ENCODE measurements at regions not wholly inside any gene's neighbourhood (a gene's known extent, or its start where the extent isn't known, plus 50 kb on each side); places are given as distances from the start of the nearest gene placed in this dataset.

DNA sequence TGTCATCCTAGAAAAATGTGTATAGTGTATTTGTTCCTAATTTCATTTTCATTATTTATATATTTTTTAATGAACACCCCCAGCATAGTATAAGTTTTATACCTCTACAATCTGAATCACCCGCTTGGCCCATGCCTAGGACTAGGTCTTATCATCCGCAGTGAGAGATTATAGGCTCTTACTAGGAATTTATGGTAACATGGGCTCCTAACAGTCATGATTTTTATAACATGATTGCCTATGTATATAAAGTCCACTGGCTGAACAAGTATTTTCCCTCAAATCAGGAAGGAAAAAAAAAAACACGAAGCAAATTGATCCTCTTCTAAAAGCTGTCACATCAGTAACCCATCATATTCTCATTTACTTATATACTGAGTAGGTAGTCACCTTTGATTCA lies 666.1 kb upstream of the NRXN1 start:
- 86% methylated on average over 3 of the region's 3 CpGs for WGBS
- H3K4me3 ChIP-seq (ENCODE audit: low read length), result no peak overlapping the region
- intact Hi-C loops (cut with DNase I), result no loop called here

GRCh38 chr2:51697095-51697494 lies 665.2 kb upstream of the NRXN1 start:
- Histone ChIP-seq H3K4me3 (ENCODE audit: low read length) (no peak overlapping the region), H3K27me3 (ENCODE audit: control insufficient read depth, insufficient read depth) (no peaks in the 10 kb centered on the region), H3K4me1 (ENCODE audit: control insufficient read depth, insufficient read depth, low read length) (no peaks in the 10 kb centered on the region), H3K27ac (ENCODE audit: low read length) (no peak overlapping the region), H3K9me3 (ENCODE audit: control insufficient read depth, low read length) (no peaks in the 10 kb centered on the region)
- WGBS, result 86% methylated on average over 5 of the region's 5 CpGs
- DNase-seq, result no peak
- no peak for ATAC-seq
- intact Hi-C loops (cut with DNase I), result no loop called here

More for the DNA sequence above, 666.1 kb upstream of the NRXN1 start:
- no peaks in the 10 kb centered on the region for H3K4me1 ChIP-seq (ENCODE audit: control insufficient read depth, insufficient read depth, low read length)
- no peaks in the 10 kb centered on the region for H3K27me3 ChIP-seq (ENCODE audit: control insufficient read depth, insufficient read depth)
- no peaks in the 10 kb centered on the region for H3K9me3 ChIP-seq (ENCODE audit: control insufficient read depth, low read length)
- ATAC-seq (no peak), DNase-seq (no peak)
- H3K27ac ChIP-seq (ENCODE audit: low read length), result no peak overlapping the region

GRCh38 chr2:51695531-51695930 lies 663.6 kb upstream of the NRXN1 start:
- no peaks in the 10 kb centered on the region for H3K9me3 ChIP-seq (ENCODE audit: control insufficient read depth, low read length)
- 59% methylated on average over 1 of the region's 1 CpG for WGBS
- H3K27me3 ChIP-seq (ENCODE audit: control insufficient read depth, insufficient read depth), result no peaks in the 10 kb centered on the region
- H3K4me3 ChIP-seq (ENCODE audit: low read length), result no peak overlapping the region
- H3K4me1 ChIP-seq (ENCODE audit: control insufficient read depth, insufficient read depth, low read length), result no peaks in the 10 kb centered on the region
- no peak for DNase-seq
- intact Hi-C loops (cut with DNase I), result no loop called here
- H3K27ac ChIP-seq (ENCODE audit: low read length), result no peak overlapping the region
- no peak for ATAC-seq

- no peaks in the 10 kb centered on the region for H3K27me3 ChIP-seq (ENCODE audit: control insufficient read depth, insufficient read depth)
- DNase-seq (no peak), ATAC-seq (no peak)
- H3K9me3 ChIP-seq (ENCODE audit: control insufficient read depth, low read length), result no peaks in the 10 kb centered on the region
- no peak overlapping the region for H3K4me3 ChIP-seq (ENCODE audit: low read length)
- H3K4me1 ChIP-seq (ENCODE audit: control insufficient read depth, insufficient read depth, low read length), result no peaks in the 10 kb centered on the region
- intact Hi-C loops (cut with DNase I), result no loop called here
- no peak overlapping the region for H3K27ac ChIP-seq (ENCODE audit: low read length)
- WGBS, result 62% methylated on average over 1 of the region's 1 CpG
Observed at GRCh38 chr2:51693640-51694039, 661.7 kb upstream of the NRXN1 start.

- H3K27ac ChIP-seq (ENCODE audit: low read length), result no peak overlapping the region
- no peak for DNase-seq
- intact Hi-C loops (cut with DNase I), result no loop called here
- no peaks in the 10 kb centered on the region for H3K9me3 ChIP-seq (ENCODE audit: control insufficient read depth, low read length)
- 88% methylated on average over 2 of the region's 2 CpGs for WGBS
- no peak for ATAC-seq
- H3K27me3 ChIP-seq (ENCODE audit: control insufficient read depth, insufficient read depth), result no peaks in the 10 kb centered on the region
- H3K4me1 ChIP-seq (ENCODE audit: control insufficient read depth, insufficient read depth, low read length), result no peaks in the 10 kb centered on the region
- no peak overlapping the region for H3K4me3 ChIP-seq (ENCODE audit: low read length)
Observed at GRCh38 chr2:51681854-51682253, 649.9 kb upstream of the NRXN1 start.

DNA sequence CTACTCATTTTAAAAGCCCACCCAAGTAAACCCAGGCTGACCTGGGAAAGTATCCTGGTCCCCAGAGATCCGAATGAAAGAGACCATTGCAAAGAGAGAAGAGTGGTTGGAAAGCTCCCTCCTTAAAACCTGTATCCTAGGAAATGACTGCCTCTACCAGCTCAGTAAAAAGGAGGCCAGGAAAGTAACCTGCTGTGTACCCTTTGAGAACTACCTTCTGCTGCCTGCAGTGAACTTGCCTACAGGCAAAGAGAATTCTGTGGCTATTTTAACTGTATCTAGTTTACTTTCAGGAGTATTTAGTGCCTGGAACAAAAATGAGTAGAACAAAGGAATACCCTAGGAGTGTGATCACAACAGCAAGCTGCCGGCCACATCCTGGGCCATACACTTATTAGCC lies 641.7 kb upstream of the NRXN1 start:
- no peak for ATAC-seq
- DNase-seq, result no peak
- Histone ChIP-seq H3K4me1 (ENCODE audit: control insufficient read depth, insufficient read depth, low read length) (no peaks in the 10 kb centered on the region), H3K9me3 (ENCODE audit: control insufficient read depth, low read length) (no peaks in the 10 kb centered on the region), H3K4me3 (ENCODE audit: low read length) (no peak overlapping the region), H3K27me3 (ENCODE audit: control insufficient read depth, insufficient read depth) (no peaks in the 10 kb centered on the region), H3K27ac (ENCODE audit: low read length) (no peak overlapping the region)
- WGBS, result 37% methylated on average over 2 of the region's 2 CpGs
- intact Hi-C loops (cut with DNase I), result no loop called here

DNA sequence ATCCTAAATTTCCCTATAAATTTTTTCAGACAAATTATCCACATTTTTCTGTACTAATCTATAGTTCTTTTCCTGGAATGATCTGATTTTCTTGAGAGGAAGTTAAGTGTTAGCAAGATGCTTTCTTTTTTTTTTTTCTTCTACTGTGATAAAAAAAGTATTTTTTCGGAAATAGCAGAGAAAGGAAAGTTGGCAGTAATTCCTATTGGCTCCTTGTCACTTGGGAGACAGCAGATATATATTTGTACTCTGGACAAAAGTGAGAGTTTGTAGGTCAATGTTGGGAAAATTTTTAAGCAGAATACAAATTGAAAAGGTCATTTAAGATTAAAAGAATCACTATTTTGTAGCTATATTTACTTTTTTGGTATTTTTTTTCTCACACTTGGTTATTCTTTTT lies 635.7 kb upstream of the NRXN1 start:
- H3K27ac ChIP-seq (ENCODE audit: low read length), result no peak overlapping the region
- ATAC-seq (peak in 1 of 2 donors; percentile 51), DNase-seq (no peak)
- H3K4me3 ChIP-seq (ENCODE audit: low read length), result no peak overlapping the region
- 17% methylated on average over 1 of the region's 1 CpG for WGBS
- intact Hi-C loops (cut with DNase I), result no loop called here
- H3K4me1 ChIP-seq (ENCODE audit: control insufficient read depth, insufficient read depth, low read length), result no peaks in the 10 kb centered on the region
- H3K9me3 ChIP-seq (ENCODE audit: control insufficient read depth, low read length), result no peaks in the 10 kb centered on the region
- H3K27me3 ChIP-seq (ENCODE audit: control insufficient read depth, insufficient read depth), result no peaks in the 10 kb centered on the region

- 64% methylated on average over 5 of the region's 5 CpGs for WGBS
- intact Hi-C loops (cut with DNase I), result no loop called here
- no peak overlapping the region for H3K4me3 ChIP-seq (ENCODE audit: low read length)
Observed at GRCh38 chr2:51662187-51662586, 630.3 kb upstream of the NRXN1 start.

DNA sequence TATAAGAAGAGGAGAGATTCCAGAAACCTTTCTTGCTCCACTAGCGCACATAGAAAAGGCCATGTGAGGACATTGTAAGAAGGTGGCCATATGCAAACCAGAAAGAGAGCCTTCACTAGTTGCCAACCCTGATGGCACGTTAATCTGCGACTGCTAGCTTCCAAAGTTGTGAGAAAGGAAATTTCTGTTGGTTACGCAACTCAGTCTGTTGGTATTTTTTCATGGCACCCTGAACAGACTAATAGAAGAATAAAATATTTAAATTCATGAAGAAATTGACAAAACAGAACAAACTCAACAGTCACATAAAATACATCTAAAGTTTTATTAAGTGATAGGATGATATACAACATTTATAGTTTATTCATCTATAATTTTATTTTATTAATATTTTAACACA lies 625.9 kb upstream of the NRXN1 start:
- ATAC-seq, result no peak
- intact Hi-C loops (cut with DNase I), result no loop called here
- H3K27ac ChIP-seq (ENCODE audit: low read length), result no peak overlapping the region
- H3K9me3 ChIP-seq (ENCODE audit: control insufficient read depth, low read length), result no peaks in the 10 kb centered on the region
- H3K4me3 ChIP-seq (ENCODE audit: low read length), result no peak overlapping the region
- WGBS, result 93% methylated on average over 4 of the region's 4 CpGs
- H3K27me3 ChIP-seq (ENCODE audit: control insufficient read depth, insufficient read depth), result no peaks in the 10 kb centered on the region
- no peak for DNase-seq
- H3K4me1 ChIP-seq (ENCODE audit: control insufficient read depth, insufficient read depth, low read length), result no peaks in the 10 kb centered on the region

More at GRCh38 chr2:51662187-51662586, 630.3 kb upstream of the NRXN1 start:
- ATAC-seq (no peak), DNase-seq (no peak)
- H3K4me1 ChIP-seq (ENCODE audit: control insufficient read depth, insufficient read depth, low read length), result no peaks in the 10 kb centered on the region
- no peaks in the 10 kb centered on the region for H3K9me3 ChIP-seq (ENCODE audit: control insufficient read depth, low read length)
- H3K27ac ChIP-seq (ENCODE audit: low read length), result no peak overlapping the region
- no peaks in the 10 kb centered on the region for H3K27me3 ChIP-seq (ENCODE audit: control insufficient read depth, insufficient read depth)

- H3K27ac ChIP-seq (ENCODE audit: low read length), result no peak overlapping the region
- DNase-seq (no peak), ATAC-seq (no peak)
- intact Hi-C loops (cut with DNase I), result no loop called here
- no peak overlapping the region for H3K4me3 ChIP-seq (ENCODE audit: low read length)
- H3K27me3 ChIP-seq (ENCODE audit: control insufficient read depth, insufficient read depth), result no peaks in the 10 kb centered on the region
- H3K9me3 ChIP-seq (ENCODE audit: control insufficient read depth, low read length), result no peaks in the 10 kb centered on the region
- H3K4me1 ChIP-seq (ENCODE audit: control insufficient read depth, insufficient read depth, low read length), result no peaks in the 10 kb centered on the region
Observed at GRCh38 chr2:51650769-51651168, 618.8 kb upstream of the NRXN1 start.

GRCh38 chr2:51649366-51649765 lies 617.4 kb upstream of the NRXN1 start:
- no peak for ATAC-seq

GRCh38 chr2:51638811-51639210 lies 606.9 kb upstream of the NRXN1 start:
- H3K4me1 ChIP-seq (ENCODE audit: control insufficient read depth, insufficient read depth, low read length), result no peaks in the 10 kb centered on the region
- WGBS, result 66% methylated on average over 4 of the region's 4 CpGs
- DNase-seq, result no peak
- no peaks in the 10 kb centered on the region for H3K9me3 ChIP-seq (ENCODE audit: control insufficient read depth, low read length)
- no peaks in the 10 kb centered on the region for H3K27me3 ChIP-seq (ENCODE audit: control insufficient read depth, insufficient read depth)
- H3K27ac ChIP-seq (ENCODE audit: low read length), result no peak overlapping the region
- ATAC-seq, result no peak
- no peak overlapping the region for H3K4me3 ChIP-seq (ENCODE audit: low read length)
- intact Hi-C loops (cut with DNase I), result no loop called here

More at GRCh38 chr2:51649366-51649765, 617.4 kb upstream of the NRXN1 start:
- H3K4me1 ChIP-seq (ENCODE audit: control insufficient read depth, insufficient read depth, low read length), result no peaks in the 10 kb centered on the region
- no peaks in the 10 kb centered on the region for H3K9me3 ChIP-seq (ENCODE audit: control insufficient read depth, low read length)
- no peaks in the 10 kb centered on the region for H3K27me3 ChIP-seq (ENCODE audit: control insufficient read depth, insufficient read depth)
- H3K27ac ChIP-seq (ENCODE audit: low read length), result no peak overlapping the region
- intact Hi-C loops (cut with DNase I), result no loop called here
- no peak overlapping the region for H3K4me3 ChIP-seq (ENCODE audit: low read length)
- 74% methylated on average over 1 of the region's 1 CpG for WGBS
- DNase-seq, result no peak
